RWPE2 (cell line): ENCODE measurements at regions not wholly inside any gene's neighbourhood (a gene's known extent, or its start where the extent isn't known, plus 50 kb on each side); places are given as distances from the start of the nearest gene placed in this dataset.
A peak's percentile ranks its signal among the peaks of the same experiment; 100 is the strongest.

ENCODE experiments used
- ATAC-seq: fragments of 200-7000 bp; cut with Tn5 transposase; 3 replicates; pipeline ENCODE4 v1.9.1; 2021; ENCODE audit warnings: low read depth
- DNase-seq: peaks from one replicate; pipeline ENCODE4 v3.0.0-alpha.2; 2020; ENCODE audit warnings: low spot score
- H3K27ac ChIP-seq: fragments of 450-650 bp; 2 replicates; pipeline ENCODE4 v1.5.1; 2017; ENCODE audit warnings: mild to moderate bottlenecking; ENCODE audit not compliant: poor library complexity, severe bottlenecking
- H3K27me3 ChIP-seq: fragments of 250-450 bp; sonication (Bioruptor Pico); 2 replicates; pipeline ENCODE4 v1.5.1; 2021; ENCODE audit warnings: mild to moderate bottlenecking, moderate library complexity; ENCODE audit not compliant: insufficient read depth, poor library complexity, severe bottlenecking
- H3K36me3 ChIP-seq: fragments of 250-450 bp; sonication (Bioruptor Pico); 2 replicates; pipeline ENCODE4 v1.5.1; 2020; ENCODE audit warnings: low read depth, mild to moderate bottlenecking, moderate library complexity
- H3K4me1 ChIP-seq: fragments of 250-450 bp; sonication (Bioruptor Pico); 2 replicates; pipeline ENCODE4 v1.5.1; 2021; ENCODE audit warnings: mild to moderate bottlenecking, moderate library complexity; ENCODE audit not compliant: insufficient read depth, poor library complexity, severe bottlenecking
- H3K4me3 ChIP-seq: fragments of 250-450 bp; sonication (Bioruptor Pico); 2 replicates; pipeline ENCODE4 v1.5.1; 2021; ENCODE audit warnings: mild to moderate bottlenecking, moderate library complexity; ENCODE audit not compliant: severe bottlenecking
- H3K9me3 ChIP-seq: fragments of 250-450 bp; sonication (Bioruptor Pico); 2 replicates; pipeline ENCODE4 v1.5.1; 2021; ENCODE audit warnings: mild to moderate bottlenecking, moderate library complexity; ENCODE audit not compliant: severe bottlenecking
- TF ChIP-seq, protein P1 (sequence below): fragments of 450-650 bp; IDR thresholded peaks from one replicate; pipeline ENCODE4 v1.5.1; 2017; ENCODE audit warnings: mild to moderate bottlenecking, moderate library complexity; ENCODE audit not compliant: poor library complexity, severe bottlenecking

DNA sequence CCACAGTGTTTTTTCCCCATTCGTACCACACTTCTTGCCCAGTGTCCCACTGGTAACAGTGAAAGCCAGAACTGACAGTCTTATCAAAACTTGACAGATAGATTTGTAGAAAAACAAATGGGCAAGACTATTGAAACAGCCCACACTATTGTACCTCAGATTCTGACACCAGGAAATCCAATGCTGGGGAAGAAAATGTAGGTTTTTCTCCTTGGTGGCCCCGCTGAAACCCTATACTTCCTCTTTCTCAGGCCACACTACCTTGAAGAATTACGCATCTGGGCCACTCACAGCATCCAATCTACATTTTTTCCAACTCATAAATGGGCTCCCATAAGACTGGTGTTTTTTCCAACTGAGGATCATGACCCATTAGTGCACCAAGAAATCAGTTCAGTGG lies 90.9 kb upstream of the HDDC2 start:
- ATAC-seq (no peak), DNase-seq (no peak)
- no peaks in the 10 kb centered on the region for H3K27me3 ChIP-seq
- no peak overlapping the region for H3K27ac ChIP-seq
- TF ChIP-seq, protein P1, sequence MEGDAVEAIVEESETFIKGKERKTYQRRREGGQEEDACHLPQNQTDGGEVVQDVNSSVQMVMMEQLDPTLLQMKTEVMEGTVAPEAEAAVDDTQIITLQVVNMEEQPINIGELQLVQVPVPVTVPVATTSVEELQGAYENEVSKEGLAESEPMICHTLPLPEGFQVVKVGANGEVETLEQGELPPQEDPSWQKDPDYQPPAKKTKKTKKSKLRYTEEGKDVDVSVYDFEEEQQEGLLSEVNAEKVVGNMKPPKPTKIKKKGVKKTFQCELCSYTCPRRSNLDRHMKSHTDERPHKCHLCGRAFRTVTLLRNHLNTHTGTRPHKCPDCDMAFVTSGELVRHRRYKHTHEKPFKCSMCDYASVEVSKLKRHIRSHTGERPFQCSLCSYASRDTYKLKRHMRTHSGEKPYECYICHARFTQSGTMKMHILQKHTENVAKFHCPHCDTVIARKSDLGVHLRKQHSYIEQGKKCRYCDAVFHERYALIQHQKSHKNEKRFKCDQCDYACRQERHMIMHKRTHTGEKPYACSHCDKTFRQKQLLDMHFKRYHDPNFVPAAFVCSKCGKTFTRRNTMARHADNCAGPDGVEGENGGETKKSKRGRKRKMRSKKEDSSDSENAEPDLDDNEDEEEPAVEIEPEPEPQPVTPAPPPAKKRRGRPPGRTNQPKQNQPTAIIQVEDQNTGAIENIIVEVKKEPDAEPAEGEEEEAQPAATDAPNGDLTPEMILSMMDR, result no peak
- H3K4me3 ChIP-seq, result no peak overlapping the region
- H3K9me3 ChIP-seq, result no peaks in the 10 kb centered on the region
- no peaks in the 10 kb centered on the region for H3K36me3 ChIP-seq
- no peaks in the 10 kb centered on the region for H3K4me1 ChIP-seq

DNA sequence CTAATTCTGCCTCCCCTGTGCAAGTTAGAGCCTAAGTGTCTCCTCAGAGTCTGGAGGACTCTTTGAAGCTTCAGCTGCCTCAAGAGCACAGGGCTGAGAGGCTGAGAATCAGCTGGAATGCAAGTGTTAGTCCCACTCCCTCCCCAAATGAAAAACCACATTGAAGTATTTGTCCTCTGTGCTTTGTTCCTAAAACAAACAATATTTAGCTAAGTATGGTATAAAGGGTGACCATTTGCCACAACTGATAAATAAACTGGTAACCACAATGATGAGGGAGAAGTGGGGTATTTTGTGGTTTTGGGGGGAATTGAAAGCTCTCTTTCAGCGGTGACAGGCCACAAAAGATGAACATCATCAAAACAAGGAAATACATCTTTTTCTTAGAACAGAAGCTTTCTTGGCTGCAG lies 91.7 kb upstream of the HDDC2 start:
- Histone ChIP-seq H3K36me3 (no peaks in the 10 kb centered on the region), H3K4me3 (no peak overlapping the region), H3K27ac (no peak overlapping the region), H3K4me1 (no peaks in the 10 kb centered on the region), H3K9me3 (no peaks in the 10 kb centered on the region), H3K27me3 (no peaks in the 10 kb centered on the region)
- no peak for DNase-seq
- ATAC-seq, result no peak
- TF ChIP-seq, protein P1, result no peak

DNA sequence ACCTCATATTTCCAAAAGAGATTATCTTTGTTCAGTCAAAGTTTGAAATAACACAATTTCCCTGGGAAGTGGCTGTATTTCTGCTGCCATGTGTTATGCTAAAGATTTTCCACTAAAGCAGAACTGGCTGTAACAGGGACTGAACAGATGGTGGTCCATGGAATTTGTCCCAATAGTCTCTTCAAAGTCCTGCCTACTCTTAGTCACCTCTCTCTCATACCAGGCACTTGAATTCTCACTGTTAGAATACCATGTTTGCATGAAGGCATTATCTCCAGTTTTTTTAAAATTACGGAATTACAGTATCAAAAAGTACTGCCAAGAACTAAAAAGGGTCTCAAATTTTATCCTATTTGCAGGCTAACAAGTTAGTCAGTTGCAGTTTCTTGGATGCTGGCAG lies 105.0 kb upstream of the HDDC2 start:
- TF ChIP-seq, protein P1, result no peak
- Histone ChIP-seq H3K27me3 (peaks cover 7% of the 10 kb centered on the region), H3K36me3 (no peaks in the 10 kb centered on the region), H3K9me3 (no peaks in the 10 kb centered on the region), H3K4me1 (no peaks in the 10 kb centered on the region), H3K4me3 (no peak overlapping the region), H3K27ac (no peak overlapping the region)
- ATAC-seq (no peak), DNase-seq (no peak)

DNA sequence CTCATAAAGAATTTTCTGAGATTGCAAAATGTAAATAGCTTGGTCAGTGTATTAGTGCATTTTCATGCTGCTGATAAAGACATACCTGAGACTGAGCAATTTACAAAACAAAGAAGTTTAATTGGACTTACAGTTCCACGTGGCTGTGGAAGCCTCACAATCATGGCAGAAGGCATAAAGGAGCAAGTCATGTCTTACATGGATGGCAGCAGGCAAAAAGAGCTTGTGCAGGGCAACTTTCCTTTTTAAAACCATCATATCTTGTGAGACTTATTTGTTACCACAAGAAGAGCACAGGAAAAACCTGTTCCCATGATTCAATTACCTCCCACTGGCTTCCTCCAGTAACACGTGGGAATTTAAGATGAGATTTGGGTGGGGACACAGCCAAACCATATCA lies 112.7 kb upstream of the HDDC2 start:
- H3K9me3 ChIP-seq, result peaks cover 3% of the 10 kb centered on the region
- peaks cover 3% of the 10 kb centered on the region for H3K4me1 ChIP-seq
- H3K36me3 ChIP-seq, result no peaks in the 10 kb centered on the region
- no peak overlapping the region for H3K27ac ChIP-seq
- H3K4me3 ChIP-seq, result no peak overlapping the region
- ATAC-seq (no peak), DNase-seq (no peak)
- TF ChIP-seq, protein P1, result no peak
- H3K27me3 ChIP-seq, result no peaks in the 10 kb centered on the region

DNA sequence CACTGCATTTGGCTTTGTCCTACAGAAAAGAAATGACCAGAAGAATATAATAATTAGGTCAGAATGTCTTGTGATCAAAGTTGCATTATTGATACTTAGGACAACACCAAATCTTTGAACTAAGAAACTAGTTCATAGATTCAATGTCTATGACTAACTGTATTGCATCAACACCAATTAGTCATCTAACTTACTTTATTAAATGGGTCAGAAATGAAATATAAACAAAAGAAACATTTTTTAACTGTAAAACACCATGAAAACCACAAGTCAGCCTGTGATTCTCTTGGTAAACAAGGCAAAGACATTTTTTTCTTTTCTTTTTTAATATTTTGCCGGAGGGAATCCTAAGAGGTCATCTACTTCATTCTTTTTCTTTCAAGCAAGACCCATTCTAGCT lies 114.1 kb upstream of the HDDC2 start:
- Histone ChIP-seq H3K9me3 (peaks cover 3% of the 10 kb centered on the region), H3K4me1 (peaks cover 3% of the 10 kb centered on the region), H3K4me3 (no peak overlapping the region), H3K27ac (no peak overlapping the region), H3K36me3 (no peaks in the 10 kb centered on the region), H3K27me3 (no peaks in the 10 kb centered on the region)
- DNase-seq (no peak), ATAC-seq (peak; percentile 54)
- TF ChIP-seq, protein P1, result no peak
